22Rv1 (cell line): ENCODE measurements at regions not wholly inside any gene's neighbourhood (a gene's known extent, or its start where the extent isn't known, plus 50 kb on each side); places are given as distances from the start of the nearest gene placed in this dataset.

ENCODE experiments used
- CTCF ChIP-seq: fragments of 450-650 bp; IDR thresholded peaks from 2 replicates; pipeline ENCODE4 v1.5.1; 2017; ENCODE audit warnings: mild to moderate bottlenecking
- ZFX ChIP-seq: fragments of 450-650 bp; IDR thresholded peaks from 2 replicates; pipeline ENCODE4 v1.6.1; 2017; ENCODE audit warnings: antibody characterized with exemption, borderline replicate concordance

GRCh38 chr6:27775796-27776184 is 136.4 kb downstream of the OR2B2 start:
- TF ChIP-seq CTCF (no peak), ZFX (no peak)
